Neural cell (in vitro differentiated cells): ENCODE measurements at regions not wholly inside any gene's neighbourhood (a gene's known extent, or its start where the extent isn't known, plus 50 kb on each side); places are given as distances from the start of the nearest gene placed in this dataset.

Experiments
- H2AFZ ChIP-seq: fragments of 200-600, 300-800 bp; sonication (generic), shearing (Covaris generic); 2 replicates; pipeline ENCODE4 v1.6.0; 2014; ENCODE audit warnings: low read depth, mild to moderate bottlenecking, antibody characterized with exemption, low read length, moderate library complexity
- H3F3A ChIP-seq: fragments of 200-600 bp; shearing (Covaris generic); 2 replicates; pipeline ENCODE4 v1.6.1; 2016; ENCODE audit warnings: mild to moderate bottlenecking, moderate library complexity, mixed read lengths, antibody characterized with exemption, low read length; ENCODE audit not compliant: insufficient read depth, poor library complexity, severe bottlenecking
- H3K27ac ChIP-seq: fragments of 200-600, 300-800 bp; sonication (generic), shearing (Covaris generic); 2 replicates; pipeline ENCODE4 v1.5.1; 2014; ENCODE audit warnings: mild to moderate bottlenecking, low read length, moderate library complexity
- H3K27me3 ChIP-seq: fragments of 300-800, 200-600 bp; sonication (generic), shearing (Covaris generic); 2 replicates; pipeline ENCODE4 v1.6.0; 2014; ENCODE audit warnings: mild to moderate bottlenecking, low read depth, low read length, moderate library complexity; ENCODE audit not compliant: insufficient read depth
- H3K36me3 ChIP-seq: fragments of 300-800, 200-600 bp; sonication (generic), shearing (Covaris generic); 2 replicates; pipeline ENCODE4 v1.5.1; 2014; ENCODE audit warnings: mild to moderate bottlenecking, antibody characterized with exemption, low read length, moderate library complexity; ENCODE audit not compliant: insufficient read depth
- H3K4me2 ChIP-seq: fragments of 300-800, 200-600 bp; sonication (generic), shearing (Covaris generic); 2 replicates; pipeline ENCODE4 v1.6.0; 2014; ENCODE audit warnings: mild to moderate bottlenecking, low read length
- H3K4me3 ChIP-seq: fragments of 300-800, 200-600 bp; sonication (generic), shearing (Covaris generic); 2 replicates; pipeline ENCODE4 v1.5.1; 2014; ENCODE audit warnings: mild to moderate bottlenecking, low read length, moderate library complexity
- H3K79me2 ChIP-seq: fragments of 200-600 bp; shearing (Covaris generic); replicated peaks from 2 replicates; pipeline ENCODE4 v1.6.0; 2014; ENCODE audit warnings: mild to moderate bottlenecking, low read length, moderate library complexity; ENCODE audit not compliant: insufficient read depth
- H3K9ac ChIP-seq: fragments of 300-800, 200-600 bp; sonication (generic), shearing (Covaris generic); 2 replicates; pipeline ENCODE4 v1.6.1; 2016; ENCODE audit warnings: mild to moderate bottlenecking, low read length, mixed read lengths
- H3K9me2 ChIP-seq: fragments of 200-600 bp; shearing (Covaris generic); 2 replicates; pipeline ENCODE4 v1.6.1; 2016; ENCODE audit warnings: mild to moderate bottlenecking, low read length, mixed read lengths; ENCODE audit not compliant: insufficient read depth
- H3K9me3 ChIP-seq: fragments of 200-600, 300-800 bp; sonication (generic), shearing (Covaris generic); 2 replicates; pipeline ENCODE4 v1.6.1; 2016; ENCODE audit warnings: mild to moderate bottlenecking, mixed run types, low read length, moderate library complexity, mixed read lengths
- H4K20me1 ChIP-seq: fragments of 200-600 bp; shearing (Covaris generic); 2 replicates; pipeline ENCODE4 v1.6.1; 2016; ENCODE audit warnings: mild to moderate bottlenecking, mixed run types; ENCODE audit not compliant: insufficient read depth
- CTCF ChIP-seq: fragments of 450-650 bp; IDR thresholded peaks from 2 replicates; pipeline ENCODE4 v1.5.1; 2014; ENCODE audit warnings: antibody characterized with exemption, mild to moderate bottlenecking, moderate library complexity; ENCODE audit not compliant: poor library complexity, severe bottlenecking
- EP300 ChIP-seq: fragments of 450-650 bp; conservative IDR thresholded peaks from 2 replicates; pipeline ENCODE4 v1.6.1; 2014; ENCODE audit warnings: antibody characterized with exemption, mild to moderate bottlenecking, moderate library complexity; ENCODE audit not compliant: poor library complexity, severe bottlenecking
- EZH2 ChIP-seq: fragments of 200-600, 300-800 bp; shearing (Covaris generic), sonication (generic); IDR thresholded peaks from 2 replicates; pipeline ENCODE4 v1.6.1; 2014; ENCODE audit warnings: antibody characterized with exemption, low read length, borderline replicate concordance, mild to moderate bottlenecking; ENCODE audit not compliant: insufficient read depth, poor library complexity, severe bottlenecking
- MXI1 ChIP-seq: fragments of 450-650 bp; conservative IDR thresholded peaks from 2 replicates; pipeline ENCODE4 v1.6.1; 2014; ENCODE audit warnings: antibody characterized with exemption, mild to moderate bottlenecking; ENCODE audit not compliant: poor library complexity, severe bottlenecking
- POLR2AphosphoS5 ChIP-seq: IDR thresholded peaks from 2 replicates; pipeline ENCODE4 v1.6.1; 2012
- RAD21 ChIP-seq: fragments of 450-650 bp; conservative IDR thresholded peaks from 2 replicates; pipeline ENCODE4 v1.6.1; 2014; ENCODE audit warnings: antibody characterized with exemption, mild to moderate bottlenecking, moderate library complexity
- REST ChIP-seq: IDR thresholded peaks from 2 replicates; pipeline ENCODE4 v1.6.1; 2012; ENCODE audit warnings: borderline replicate concordance
- SMC3 ChIP-seq: fragments of 450-650 bp; conservative IDR thresholded peaks from 2 replicates; pipeline ENCODE4 v1.6.1; 2014; ENCODE audit warnings: antibody characterized with exemption, mild to moderate bottlenecking, moderate library complexity; ENCODE audit not compliant: poor library complexity
- TAF1 ChIP-seq: IDR thresholded peaks from 2 replicates; pipeline ENCODE4 v1.6.1; 2012; ENCODE audit warnings: low read depth

- no peaks in the 10 kb centered on the region for H3K27me3 ChIP-seq
- no peaks in the 10 kb centered on the region for H3K79me2 ChIP-seq
- no peak overlapping the region for H2AFZ ChIP-seq
- H4K20me1 ChIP-seq: no peaks in the 10 kb centered on the region
- no peaks in the 10 kb centered on the region for H3K36me3 ChIP-seq
- no peaks in the 10 kb centered on the region for H3F3A ChIP-seq
- TF ChIP-seq MXI1: no peak
- TF ChIP-seq TAF1: no peak
- TF ChIP-seq POLR2AphosphoS5: no peak
- no peak for TF ChIP-seq EP300
- TF ChIP-seq EZH2: no peak
- TF ChIP-seq RAD21: no peak
- no peak for TF ChIP-seq CTCF
- no peak for TF ChIP-seq SMC3
- TF ChIP-seq REST: no peak
- H3K27ac ChIP-seq: no peak overlapping the region
- H3K9me2 ChIP-seq: no peaks in the 10 kb centered on the region
- no peak overlapping the region for H3K4me3 ChIP-seq
- no peak overlapping the region for H3K4me2 ChIP-seq
- H3K9me3 ChIP-seq: no peaks in the 10 kb centered on the region
- H3K9ac ChIP-seq: no peak overlapping the region
Observed at GRCh38 chr16:76943921-76944320, 247.1 kb upstream of the MON1B start.

GRCh38 chr16:76946879-76947278 is 244.1 kb upstream of the MON1B start:
- H3K27me3 ChIP-seq: no peaks in the 10 kb centered on the region
- H3K36me3 ChIP-seq: no peaks in the 10 kb centered on the region
- H3K9me2 ChIP-seq: no peaks in the 10 kb centered on the region
- no peak overlapping the region for H3K9ac ChIP-seq
- no peak overlapping the region for H3K4me3 ChIP-seq
- no peaks in the 10 kb centered on the region for H4K20me1 ChIP-seq
- H3K27ac ChIP-seq: no peak overlapping the region
- no peaks in the 10 kb centered on the region for H3K79me2 ChIP-seq
- no peak for TF ChIP-seq MXI1
- no peak for TF ChIP-seq SMC3
- TF ChIP-seq RAD21: no peak
- TF ChIP-seq POLR2AphosphoS5: no peak
- no peaks in the 10 kb centered on the region for H3F3A ChIP-seq
- no peak overlapping the region for H3K4me2 ChIP-seq
- no peaks in the 10 kb centered on the region for H3K9me3 ChIP-seq
- H2AFZ ChIP-seq: no peak overlapping the region

- no peak overlapping the region for H3K27ac ChIP-seq
- no peaks in the 10 kb centered on the region for H4K20me1 ChIP-seq
- no peak for TF ChIP-seq EP300
- TF ChIP-seq RAD21: no peak
- TF ChIP-seq SMC3: no peak
- TF ChIP-seq REST: no peak
- no peak for TF ChIP-seq MXI1
- TF ChIP-seq CTCF: no peak
- TF ChIP-seq TAF1: no peak
- TF ChIP-seq POLR2AphosphoS5: no peak
- TF ChIP-seq EZH2: no peak
- no peaks in the 10 kb centered on the region for H3K36me3 ChIP-seq
- H3F3A ChIP-seq: no peaks in the 10 kb centered on the region
- no peak overlapping the region for H3K4me2 ChIP-seq
- H3K27me3 ChIP-seq: no peaks in the 10 kb centered on the region
- no peaks in the 10 kb centered on the region for H3K9me2 ChIP-seq
- H2AFZ ChIP-seq: no peak overlapping the region
- H3K9ac ChIP-seq: no peak overlapping the region
- H3K9me3 ChIP-seq: no peaks in the 10 kb centered on the region
- H3K4me3 ChIP-seq: no peak overlapping the region
- H3K79me2 ChIP-seq: no peaks in the 10 kb centered on the region
Observed at GRCh38 chr16:76947749-76948148, 243.2 kb upstream of the MON1B start.
